ENCODE measurements at regions not wholly inside any gene's neighbourhood (a gene's known extent, or its start where the extent isn't known, plus 50 kb on each side); places are given as distances from the start of the nearest gene placed in this dataset.

DNA sequence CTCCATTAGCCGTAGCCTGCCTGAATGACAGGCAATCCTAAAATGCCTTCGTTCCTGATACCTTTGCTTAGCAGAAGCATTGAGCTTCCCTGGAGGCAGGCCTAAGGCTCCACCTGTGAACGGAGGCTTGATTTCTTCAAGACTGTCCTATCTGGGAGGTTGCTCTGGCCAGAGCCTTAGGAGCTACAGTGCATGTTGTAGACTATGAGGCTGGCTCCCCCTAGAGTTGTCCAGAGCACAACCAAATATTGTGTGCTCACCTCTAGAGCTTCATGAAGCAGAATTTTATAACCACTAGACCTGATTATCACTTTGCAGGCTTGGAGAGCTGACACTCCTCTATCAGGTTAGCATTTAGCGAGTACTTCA, 217.8 kb downstream of the MAFB start:
- peaks cover 37% of the 10 kb centered on the region for H3K4me1 ChIP-seq (ENCODE audit: insufficient read depth, low read length)
- H3K4me3 ChIP-seq (ENCODE audit: low read length) = no peak overlapping the region
- no peaks in the 10 kb centered on the region for H3K9me3 ChIP-seq (ENCODE audit: low read depth, low read length)
- H3K27me3 ChIP-seq (ENCODE audit: insufficient read depth, low read length) = no peaks in the 10 kb centered on the region

DNA sequence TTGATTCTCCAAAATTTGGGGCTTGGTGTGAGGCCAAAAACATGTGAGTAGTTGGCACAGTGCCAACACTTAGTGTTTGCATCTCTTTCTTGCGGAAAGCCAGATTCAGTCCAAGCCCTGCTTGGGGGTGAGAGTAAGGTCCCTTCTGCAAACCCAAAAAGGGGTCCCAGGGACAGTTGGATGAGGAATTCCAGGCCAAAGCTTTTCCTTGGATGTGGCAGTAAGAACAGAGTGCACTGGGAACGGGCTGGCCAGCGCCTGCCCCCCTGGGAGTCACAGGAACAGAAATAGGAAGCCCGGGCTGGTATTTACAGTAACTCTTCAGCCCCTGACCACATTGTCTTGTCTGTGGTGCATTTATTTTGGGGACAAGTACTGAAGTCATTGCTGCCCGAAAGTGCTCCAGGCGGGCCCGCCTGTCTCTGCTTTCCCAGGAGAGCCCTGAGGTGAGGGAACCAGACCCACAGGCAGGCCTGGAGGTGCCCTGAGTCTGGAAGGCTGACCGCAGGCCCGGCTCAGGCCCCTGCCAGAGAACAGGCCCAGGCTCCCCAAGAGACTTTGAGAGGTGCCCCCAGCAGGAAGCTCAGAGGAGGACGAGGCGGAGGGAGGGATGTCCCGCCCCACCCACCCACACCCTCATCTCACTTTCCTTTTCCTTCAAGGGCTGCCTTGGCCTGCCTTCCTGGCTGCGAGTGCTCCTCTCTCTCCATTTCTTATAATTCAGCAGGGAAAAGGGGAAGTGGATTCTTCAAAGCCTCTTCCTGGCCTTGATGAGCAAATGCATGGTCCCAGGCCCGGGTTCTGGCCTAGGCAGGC, 218.4 kb downstream of the MAFB start:
- Histone ChIP-seq H3K4me3 (ENCODE audit: low read length) (no peak overlapping the region), H3K9me3 (ENCODE audit: low read depth, low read length) (no peaks in the 10 kb centered on the region), H3K27me3 (ENCODE audit: insufficient read depth, low read length) (no peaks in the 10 kb centered on the region), H3K4me1 (ENCODE audit: insufficient read depth, low read length) (peaks cover 37% of the 10 kb centered on the region)

DNA sequence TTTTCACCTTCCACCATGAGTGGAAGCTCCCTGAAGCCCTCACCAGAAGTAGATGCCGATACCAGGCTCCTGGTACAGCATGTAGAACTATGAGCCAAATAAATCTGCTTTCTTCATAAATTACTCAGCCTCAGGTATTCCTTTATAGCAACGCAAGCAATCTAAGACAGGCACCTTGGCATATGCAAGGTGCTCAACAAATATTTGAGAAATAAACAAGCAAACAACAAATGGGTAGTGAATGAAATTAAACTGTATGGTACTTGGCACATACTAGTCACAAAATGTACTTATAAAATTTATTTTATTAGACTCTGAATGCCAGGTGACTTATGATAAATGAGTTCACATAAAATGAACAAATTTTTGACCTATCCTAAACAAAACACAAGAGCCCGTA, 220.3 kb downstream of the MAFB start:
- H3K27me3 ChIP-seq (ENCODE audit: insufficient read depth, low read length) = no peaks in the 10 kb centered on the region
- no peaks in the 10 kb centered on the region for H3K9me3 ChIP-seq (ENCODE audit: low read depth, low read length)
- no peak overlapping the region for H3K4me3 ChIP-seq (ENCODE audit: low read length)
- peaks cover 55% of the 10 kb centered on the region for H3K4me1 ChIP-seq (ENCODE audit: insufficient read depth, low read length)

DNA sequence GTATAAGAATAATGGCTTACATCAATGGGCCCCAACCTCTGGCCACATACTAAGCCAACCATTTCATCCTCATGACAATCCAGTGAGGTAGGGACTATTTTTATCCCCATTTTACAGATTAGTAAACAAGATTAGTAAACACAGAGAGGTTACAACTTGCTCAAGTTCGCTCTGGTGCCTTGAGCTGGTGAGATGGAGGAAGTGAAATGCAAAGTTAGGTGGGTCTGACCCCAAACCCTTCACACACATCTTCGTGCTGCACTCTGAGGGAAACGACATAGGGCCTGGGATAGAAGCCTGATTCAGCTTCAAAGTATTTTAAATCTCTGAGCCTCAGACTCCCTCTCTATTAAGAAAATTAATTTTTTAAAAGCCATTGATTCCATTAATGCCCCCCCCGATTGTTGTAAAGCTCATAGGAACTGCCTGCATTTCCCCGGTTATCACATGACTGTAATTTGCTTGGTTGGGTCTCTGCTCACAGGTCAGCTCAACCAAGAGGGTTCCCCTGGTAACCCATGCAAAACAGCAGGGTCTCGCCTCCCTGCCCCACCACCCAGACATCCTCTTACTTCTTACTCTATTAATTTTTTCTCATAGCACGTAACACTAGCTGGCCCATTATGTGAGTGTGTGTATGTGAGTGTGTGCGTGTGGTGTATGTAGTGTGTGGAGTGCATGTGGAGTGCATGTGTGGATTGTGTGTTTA, 221.2 kb downstream of the MAFB start:
- no peak overlapping the region for H3K4me3 ChIP-seq (ENCODE audit: low read length)

DNA sequence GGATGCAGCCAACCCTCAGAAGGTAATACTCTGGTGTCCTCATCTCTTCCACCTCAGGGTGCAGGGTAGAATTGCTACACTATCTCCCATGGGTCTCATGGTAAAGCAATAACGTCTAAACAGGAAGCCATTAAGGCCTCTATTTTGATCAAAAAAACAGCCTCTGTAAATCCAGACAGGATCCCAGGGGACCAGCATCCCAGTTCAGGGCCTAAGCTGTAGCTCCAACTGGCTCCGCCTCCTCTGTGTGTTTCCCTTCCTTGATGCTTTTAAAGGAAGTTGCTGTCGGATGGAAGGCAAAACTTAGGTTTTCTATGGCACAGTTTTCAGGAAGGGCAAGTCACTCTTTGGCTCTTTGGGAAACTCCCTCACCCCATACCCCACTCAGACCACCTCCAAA, 222.0 kb downstream of the MAFB start:
- H3K4me1 ChIP-seq (ENCODE audit: insufficient read depth, low read length) = peaks cover 70% of the 10 kb centered on the region

More for the DNA sequence above, 221.2 kb downstream of the MAFB start:
- Histone ChIP-seq H3K27me3 (ENCODE audit: insufficient read depth, low read length) (no peaks in the 10 kb centered on the region), H3K4me1 (ENCODE audit: insufficient read depth, low read length) (peaks cover 64% of the 10 kb centered on the region), H3K9me3 (ENCODE audit: low read depth, low read length) (no peaks in the 10 kb centered on the region)

DNA sequence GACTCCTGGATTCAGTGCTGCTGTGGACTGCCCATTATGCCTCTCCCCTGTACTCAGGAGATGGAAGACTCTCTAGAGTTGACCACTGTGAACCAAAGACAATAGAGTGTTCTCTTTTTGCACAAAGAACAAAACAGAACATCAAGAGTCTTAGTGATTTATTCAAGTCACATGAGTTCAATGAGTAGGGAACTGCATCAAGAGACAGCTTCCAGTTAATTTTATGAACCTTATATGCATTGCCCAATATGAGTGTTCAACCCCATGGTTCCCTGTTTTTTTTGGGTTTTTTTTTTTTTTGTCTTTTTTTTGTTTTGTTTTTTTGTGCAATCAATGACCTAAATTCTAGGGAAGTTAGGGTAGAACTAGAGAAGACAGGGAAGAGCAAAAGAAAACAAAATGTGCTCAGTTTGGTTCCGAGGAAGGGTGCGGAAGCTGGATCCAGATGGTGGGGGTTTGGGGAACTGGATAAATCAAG, 224.3 kb downstream of the MAFB start:
- H3K27me3 ChIP-seq (ENCODE audit: insufficient read depth, low read length) = no peaks in the 10 kb centered on the region
- no peak overlapping the region for H3K4me3 ChIP-seq (ENCODE audit: low read length)
- no peaks in the 10 kb centered on the region for H3K9me3 ChIP-seq (ENCODE audit: low read depth, low read length)
- peaks cover 48% of the 10 kb centered on the region for H3K4me1 ChIP-seq (ENCODE audit: insufficient read depth, low read length)

More for the DNA sequence above, 222.0 kb downstream of the MAFB start:
- no peak overlapping the region for H3K4me3 ChIP-seq (ENCODE audit: low read length)
- H3K27me3 ChIP-seq (ENCODE audit: insufficient read depth, low read length) = no peaks in the 10 kb centered on the region
- H3K9me3 ChIP-seq (ENCODE audit: low read depth, low read length) = no peaks in the 10 kb centered on the region

DNA sequence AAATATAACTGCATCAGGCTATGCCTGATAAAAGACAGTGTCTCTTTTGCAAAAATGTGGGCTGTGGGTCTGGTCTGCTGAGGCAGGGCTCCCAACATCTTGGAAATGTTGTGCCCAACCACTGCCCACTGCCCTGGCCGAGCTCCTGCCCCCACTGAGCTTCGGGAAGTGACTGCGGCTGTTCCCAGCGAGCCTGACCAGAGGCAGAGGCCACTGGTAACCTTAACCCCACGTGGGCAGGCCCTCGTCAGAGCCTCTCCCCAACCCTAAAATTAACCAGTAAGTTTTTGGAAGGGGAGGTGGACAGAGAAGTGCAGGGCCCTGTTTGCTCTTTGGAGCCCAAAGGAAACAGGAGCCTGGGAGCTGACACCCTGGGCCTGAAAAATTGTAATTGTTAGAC, 225.9 kb downstream of the MAFB start:
- Histone ChIP-seq H3K4me3 (ENCODE audit: low read length) (no peak overlapping the region), H3K9me3 (ENCODE audit: low read depth, low read length) (no peaks in the 10 kb centered on the region), H3K4me1 (ENCODE audit: insufficient read depth, low read length) (peaks cover 43% of the 10 kb centered on the region), H3K27me3 (ENCODE audit: insufficient read depth, low read length) (no peaks in the 10 kb centered on the region)

DNA sequence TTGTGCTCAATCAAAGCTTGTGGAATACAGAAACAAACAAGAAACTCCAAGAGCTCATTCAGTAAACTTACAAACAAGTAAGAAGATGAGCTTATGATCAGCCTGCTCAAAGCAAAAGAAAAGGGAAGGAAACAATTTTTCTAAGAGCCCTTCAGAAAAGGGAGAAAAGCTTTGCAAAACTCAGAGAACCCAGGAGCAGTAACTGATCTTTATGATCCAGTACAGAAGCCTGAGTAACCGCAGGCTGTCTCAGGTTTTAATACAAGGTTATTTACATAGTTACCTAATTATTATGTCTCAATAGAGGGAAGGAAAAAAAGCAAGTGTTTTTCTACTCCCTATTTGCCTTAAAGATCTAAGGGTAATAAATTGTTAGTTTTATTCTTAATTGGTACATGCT, 226.5 kb downstream of the MAFB start:
- Histone ChIP-seq H3K4me1 (ENCODE audit: insufficient read depth, low read length) (peaks cover 43% of the 10 kb centered on the region), H3K9me3 (ENCODE audit: low read depth, low read length) (no peaks in the 10 kb centered on the region), H3K27me3 (ENCODE audit: insufficient read depth, low read length) (no peaks in the 10 kb centered on the region), H3K4me3 (ENCODE audit: low read length) (no peak overlapping the region)

DNA sequence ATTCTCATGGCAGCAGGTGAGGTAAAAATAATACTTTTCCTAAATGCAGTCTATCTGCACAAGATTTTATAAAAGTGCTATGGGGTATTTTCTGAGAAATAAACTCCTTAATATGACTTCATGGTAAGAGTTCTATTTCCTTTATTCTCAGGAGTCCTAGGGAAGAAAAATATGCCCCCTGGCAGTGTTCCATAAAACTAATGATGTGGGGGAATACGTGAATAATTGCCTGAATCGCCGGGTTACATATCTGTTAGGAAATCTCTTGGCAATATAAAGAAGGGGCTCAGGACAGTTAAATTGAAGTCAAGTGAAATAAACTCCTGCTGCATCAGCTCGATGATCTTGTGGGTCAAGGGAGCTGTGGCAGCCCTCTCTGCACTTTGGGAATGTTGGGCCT, 229.7 kb downstream of the MAFB start:
- Histone ChIP-seq H3K4me1 (ENCODE audit: insufficient read depth, low read length) (peaks cover 21% of the 10 kb centered on the region), H3K9me3 (ENCODE audit: low read depth, low read length) (no peaks in the 10 kb centered on the region), H3K4me3 (ENCODE audit: low read length) (no peak overlapping the region), H3K27me3 (ENCODE audit: insufficient read depth, low read length) (peaks cover 5% of the 10 kb centered on the region)

DNA sequence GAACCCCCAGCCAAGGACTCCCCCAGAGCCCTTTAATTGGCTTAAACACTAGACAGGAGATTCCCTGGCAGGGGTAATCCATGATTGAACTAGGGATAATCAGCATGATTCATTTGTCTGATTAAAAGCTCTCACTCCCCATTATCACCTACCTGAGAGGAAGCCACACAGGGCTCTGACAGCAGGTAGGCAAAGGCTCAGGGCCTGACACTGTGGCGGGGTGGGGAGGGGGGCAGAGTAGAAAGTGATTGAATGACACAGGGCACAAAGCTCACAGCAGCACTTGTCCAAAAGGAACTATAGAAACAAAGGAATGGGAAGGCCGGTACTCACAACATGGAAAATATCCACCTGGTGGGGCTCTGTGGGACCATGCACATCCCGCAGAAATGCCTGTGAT, 231.6 kb downstream of the MAFB start:
- Histone ChIP-seq H3K4me3 (ENCODE audit: low read length) (no peak overlapping the region), H3K4me1 (ENCODE audit: insufficient read depth, low read length) (peaks cover 3% of the 10 kb centered on the region), H3K27me3 (ENCODE audit: insufficient read depth, low read length) (peaks cover 6% of the 10 kb centered on the region), H3K9me3 (ENCODE audit: low read depth, low read length) (no peaks in the 10 kb centered on the region)

DNA sequence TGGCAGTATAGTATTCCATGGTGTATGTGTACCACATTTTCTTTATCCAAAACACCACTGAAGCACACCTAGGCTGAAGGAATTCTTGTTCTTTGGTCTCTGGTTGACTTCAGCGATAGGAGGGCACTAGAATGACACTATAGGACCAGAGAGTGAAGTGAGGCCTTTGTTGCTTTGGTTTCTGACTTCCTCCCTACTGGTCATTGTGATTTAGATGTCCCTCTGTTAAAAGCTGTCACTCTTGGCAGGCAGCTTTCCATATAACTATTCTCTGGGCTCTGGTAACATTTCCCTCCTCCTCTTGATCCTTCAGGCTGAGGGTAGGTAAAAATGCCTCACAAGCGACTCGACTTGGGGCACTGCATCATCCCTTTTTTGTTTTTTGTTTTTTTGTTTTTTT, 236.3 kb downstream of the MAFB start:
- Histone ChIP-seq H3K4me1 (ENCODE audit: insufficient read depth, low read length) (no peaks in the 10 kb centered on the region), H3K27me3 (ENCODE audit: insufficient read depth, low read length) (peaks cover 6% of the 10 kb centered on the region), H3K4me3 (ENCODE audit: low read length) (no peak overlapping the region), H3K9me3 (ENCODE audit: low read depth, low read length) (no peaks in the 10 kb centered on the region)

DNA sequence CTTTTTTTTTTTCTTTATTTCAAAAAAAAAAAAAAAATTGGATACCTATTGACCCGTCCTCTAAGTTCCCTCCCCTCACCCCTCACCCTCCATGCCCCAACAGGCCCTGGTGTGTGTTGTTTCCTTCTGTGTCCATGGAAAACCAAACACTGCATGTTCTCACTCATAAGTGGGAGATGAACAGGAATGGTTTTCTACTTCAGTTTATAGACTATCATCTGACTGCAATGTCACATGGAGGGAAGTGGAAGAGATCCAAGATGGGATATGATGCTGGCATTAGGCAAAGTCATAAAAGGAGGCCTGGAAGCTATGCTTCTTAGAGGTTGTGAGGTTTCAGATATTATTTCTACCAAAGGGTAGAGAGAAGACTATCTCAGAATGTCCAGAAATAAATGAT, 237.5 kb downstream of the MAFB start:
- H3K9me3 ChIP-seq (ENCODE audit: low read depth, low read length) = no peaks in the 10 kb centered on the region
- H3K4me1 ChIP-seq (ENCODE audit: insufficient read depth, low read length) = no peaks in the 10 kb centered on the region
- peaks cover 6% of the 10 kb centered on the region for H3K27me3 ChIP-seq (ENCODE audit: insufficient read depth, low read length)
- no peak overlapping the region for H3K4me3 ChIP-seq (ENCODE audit: low read length)

DNA sequence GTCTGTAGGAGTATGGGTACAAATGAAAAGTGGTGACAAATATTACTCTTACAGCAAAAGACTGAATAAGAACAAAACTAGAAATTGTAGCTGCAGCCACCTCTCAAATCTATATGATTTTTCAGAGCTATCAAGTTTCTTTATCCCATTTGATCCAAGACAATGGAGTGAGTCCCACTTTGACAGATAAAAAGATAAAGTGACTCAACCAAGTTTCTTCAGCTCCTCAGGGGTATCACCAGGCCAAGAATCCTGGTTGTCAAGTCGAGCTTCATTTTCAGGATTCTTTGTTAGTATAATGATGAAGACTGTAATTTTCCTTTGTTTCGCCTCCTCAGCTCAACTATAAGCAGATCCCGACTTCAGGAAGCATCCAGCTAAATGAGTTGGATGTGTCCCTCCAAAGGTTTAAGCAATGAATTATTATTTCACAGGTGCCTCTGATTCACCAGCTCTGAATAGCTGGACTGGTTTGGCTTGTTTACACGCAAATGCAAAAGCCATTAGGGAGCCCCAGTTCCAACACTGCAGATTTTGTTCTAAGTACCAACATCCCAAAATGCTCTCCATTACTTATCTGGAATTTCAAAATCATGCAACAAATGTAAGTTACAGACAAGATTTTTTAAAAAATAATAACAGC, 238.9 kb downstream of the MAFB start:
- Histone ChIP-seq H3K4me1 (ENCODE audit: insufficient read depth, low read length) (no peaks in the 10 kb centered on the region), H3K4me3 (ENCODE audit: low read length) (no peak overlapping the region), H3K27me3 (ENCODE audit: insufficient read depth, low read length) (peaks cover 4% of the 10 kb centered on the region), H3K9me3 (ENCODE audit: low read depth, low read length) (no peaks in the 10 kb centered on the region)

DNA sequence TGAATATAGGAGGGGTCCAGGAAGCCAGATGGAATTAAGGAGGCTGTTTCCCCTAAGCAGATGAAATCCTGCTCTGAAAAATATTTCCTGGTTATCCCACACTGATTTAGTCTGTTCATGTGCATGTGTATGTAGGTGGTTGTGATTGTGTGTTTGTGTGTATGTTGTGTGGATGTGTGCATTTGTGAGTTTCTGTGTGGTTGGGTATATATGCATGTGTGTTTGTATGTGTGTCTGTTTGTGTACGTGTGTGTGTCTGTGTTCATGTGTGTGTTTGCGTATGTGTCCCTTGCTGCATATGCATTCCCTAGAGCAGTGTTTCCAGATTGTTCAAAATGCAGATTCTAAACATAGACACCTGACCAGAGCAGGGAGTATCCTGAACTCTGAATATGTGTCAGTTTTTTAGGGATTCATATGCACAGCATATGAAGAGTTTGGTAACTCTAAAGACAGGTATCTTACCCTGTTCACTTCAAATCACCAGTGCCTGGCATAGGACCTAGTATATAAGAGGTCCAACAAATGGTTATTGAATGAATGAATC, 239.8 kb downstream of the MAFB start:
- H3K4me3 ChIP-seq (ENCODE audit: low read length) = no peak overlapping the region
- H3K4me1 ChIP-seq (ENCODE audit: insufficient read depth, low read length) = no peaks in the 10 kb centered on the region
- H3K27me3 ChIP-seq (ENCODE audit: insufficient read depth, low read length) = peaks cover under 1% of the 10 kb centered on the region
- no peaks in the 10 kb centered on the region for H3K9me3 ChIP-seq (ENCODE audit: low read depth, low read length)

DNA sequence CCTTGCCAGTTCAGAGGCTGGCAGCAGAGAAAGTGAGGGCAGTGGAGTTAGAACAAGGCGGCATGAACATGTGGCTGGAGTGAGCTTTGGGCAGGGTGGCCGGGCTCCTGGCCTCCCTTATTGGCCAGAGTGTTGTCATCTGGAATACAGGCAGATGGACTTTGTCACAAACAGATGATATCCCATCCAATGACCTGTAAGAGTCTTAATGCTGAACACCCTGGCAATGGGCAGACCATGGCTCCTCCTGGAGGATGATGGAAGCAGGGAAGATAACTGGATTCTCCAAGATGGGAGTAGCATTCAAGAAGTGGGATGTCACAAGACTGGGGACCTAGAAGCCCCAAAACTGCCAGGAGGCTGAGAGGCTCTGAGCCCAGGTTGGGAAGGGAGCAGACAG, 242.1 kb downstream of the MAFB start:
- Histone ChIP-seq H3K9me3 (ENCODE audit: low read depth, low read length) (no peaks in the 10 kb centered on the region), H3K4me1 (ENCODE audit: insufficient read depth, low read length) (peaks cover 5% of the 10 kb centered on the region), H3K27me3 (ENCODE audit: insufficient read depth, low read length) (no peaks in the 10 kb centered on the region), H3K4me3 (ENCODE audit: low read length) (no peak overlapping the region)
